ENCODE measurements at regions not wholly inside any gene's neighbourhood (a gene's known extent, or its start where the extent isn't known, plus 50 kb on each side); places are given as distances from the start of the nearest gene placed in this dataset.

DNA sequence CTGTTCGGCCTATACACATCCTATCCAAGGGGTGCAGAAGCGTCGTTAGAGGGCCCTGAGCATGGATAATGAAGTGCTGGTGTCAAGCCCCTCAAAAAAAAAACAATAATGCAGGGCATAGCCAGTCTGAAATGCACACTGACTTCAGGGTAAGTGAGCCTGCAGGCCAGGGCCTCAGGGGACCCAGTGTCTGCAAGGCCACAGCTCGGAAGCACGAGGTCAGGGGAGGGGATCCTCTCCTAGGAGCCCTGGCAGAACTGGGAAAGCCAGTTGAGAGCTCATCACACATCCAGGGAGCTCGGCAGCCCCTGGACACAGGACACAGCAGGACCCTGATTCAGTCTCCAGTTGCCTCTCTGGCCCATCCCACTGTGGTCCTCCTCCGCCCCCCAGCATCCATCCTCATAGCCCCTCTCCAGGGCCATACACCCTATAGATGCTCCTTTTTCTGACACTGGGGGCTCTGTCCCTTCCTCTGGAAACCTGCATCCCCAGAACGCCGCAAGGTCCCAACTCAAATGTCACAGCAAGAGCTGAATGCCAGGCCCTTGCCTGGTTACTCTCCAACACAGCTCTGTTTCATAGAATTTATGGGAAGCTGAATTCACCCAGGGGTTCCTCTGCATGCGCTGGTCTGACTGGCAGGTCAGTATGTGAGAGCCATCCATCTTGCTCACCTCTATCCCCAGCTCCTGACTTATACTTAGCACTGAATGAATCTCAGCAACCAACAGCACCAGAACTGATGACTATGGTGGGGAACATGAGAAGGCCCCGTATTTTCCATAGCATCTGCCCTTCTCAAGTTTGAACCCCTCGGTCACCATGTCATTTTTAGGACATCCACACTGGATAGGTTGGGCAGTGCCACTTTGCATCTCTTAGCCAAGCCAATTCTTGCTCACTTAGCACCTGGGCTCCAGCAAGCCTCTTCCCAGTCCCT, 717.0 kb upstream of the IGFBP3 start:
- no peaks in the 10 kb centered on the region for H3K36me3 ChIP-seq (ENCODE audit: insufficient read depth, low read length)
- H3K9ac ChIP-seq (ENCODE audit: insufficient read length) = no peak overlapping the region
- TF ChIP-seq FOXP2 (optimal IDR thresholded peaks at IDR 0.05; ENCODE audit: control extremely low read depth, extremely low read length, insufficient read depth) (no peak), EZH2 (IDR thresholded peaks at IDR 0.05) (no peak), POLR2AphosphoS5 (IDR thresholded peaks at IDR 0.05; ENCODE audit: borderline replicate concordance, low read depth, low read length) (no peak)
- H3K4me3 ChIP-seq = no peak overlapping the region
- DNase-seq (ENCODE audit: low read depth, low spot score) = no peak
- no peaks in the 10 kb centered on the region for H3K9me3 ChIP-seq (ENCODE audit: low read depth, low read length)
- H3K27ac ChIP-seq = no peak overlapping the region

- H3K9me3 ChIP-seq (ENCODE audit: low read depth, low read length) = no peaks in the 10 kb centered on the region
- no peak overlapping the region for H3K27ac ChIP-seq
- H3K4me3 ChIP-seq = no peak overlapping the region
- H3K9ac ChIP-seq (ENCODE audit: insufficient read length) = no peak overlapping the region
- no peaks in the 10 kb centered on the region for H3K36me3 ChIP-seq (ENCODE audit: insufficient read depth, low read length)
- TF ChIP-seq POLR2AphosphoS5 (IDR thresholded peaks at IDR 0.05; ENCODE audit: borderline replicate concordance, low read depth, low read length) = no peak
- no peak for TF ChIP-seq EZH2 (IDR thresholded peaks at IDR 0.05)
- TF ChIP-seq FOXP2 (optimal IDR thresholded peaks at IDR 0.05; ENCODE audit: control extremely low read depth, extremely low read length, insufficient read depth) = no peak
- DNase-seq (ENCODE audit: low read depth, low spot score) = no peak
Measured at GRCh38 chr7:46636022-46636421, 715.0 kb upstream of the IGFBP3 start.

DNA sequence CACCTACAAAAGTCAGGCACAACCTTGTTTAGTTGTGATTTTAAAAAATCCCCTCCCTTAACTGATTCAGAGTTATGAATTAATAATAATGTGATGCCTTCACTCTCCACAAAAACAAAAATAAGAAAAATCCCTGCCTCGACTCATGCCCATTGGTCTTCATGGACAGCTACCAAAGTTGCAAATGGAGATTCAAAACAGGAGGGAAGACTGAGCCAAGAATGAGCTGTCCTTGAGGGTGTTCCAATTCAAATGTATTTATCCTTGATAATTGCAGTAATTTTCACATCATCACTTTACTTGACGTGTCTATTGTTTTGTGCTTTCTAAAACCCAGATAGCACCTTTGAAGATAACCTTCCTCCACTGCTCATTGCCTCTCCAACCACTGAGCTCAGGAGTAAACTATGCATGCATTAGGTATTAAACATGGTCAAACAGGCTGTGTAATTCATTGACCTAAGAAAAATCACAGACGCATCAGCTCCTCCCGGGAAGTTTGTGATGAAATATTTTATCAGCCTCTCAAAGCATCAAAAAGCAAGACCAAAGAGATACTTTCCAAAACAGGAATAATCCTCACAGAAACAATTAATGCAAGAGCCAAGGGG, 712.7 kb upstream of the IGFBP3 start:
- no peak for DNase-seq (ENCODE audit: low read depth, low spot score)
- no peak overlapping the region for H3K9ac ChIP-seq (ENCODE audit: insufficient read length)
- H3K36me3 ChIP-seq (ENCODE audit: insufficient read depth, low read length) = no peaks in the 10 kb centered on the region
- no peak overlapping the region for H3K27ac ChIP-seq
- H3K9me3 ChIP-seq (ENCODE audit: low read depth, low read length) = no peaks in the 10 kb centered on the region
- H3K4me3 ChIP-seq = no peak overlapping the region
- TF ChIP-seq POLR2AphosphoS5 (IDR thresholded peaks at IDR 0.05; ENCODE audit: borderline replicate concordance, low read depth, low read length) = no peak
- TF ChIP-seq EZH2 (IDR thresholded peaks at IDR 0.05) = no peak
- TF ChIP-seq FOXP2 (optimal IDR thresholded peaks at IDR 0.05; ENCODE audit: control extremely low read depth, extremely low read length, insufficient read depth) = no peak

DNA sequence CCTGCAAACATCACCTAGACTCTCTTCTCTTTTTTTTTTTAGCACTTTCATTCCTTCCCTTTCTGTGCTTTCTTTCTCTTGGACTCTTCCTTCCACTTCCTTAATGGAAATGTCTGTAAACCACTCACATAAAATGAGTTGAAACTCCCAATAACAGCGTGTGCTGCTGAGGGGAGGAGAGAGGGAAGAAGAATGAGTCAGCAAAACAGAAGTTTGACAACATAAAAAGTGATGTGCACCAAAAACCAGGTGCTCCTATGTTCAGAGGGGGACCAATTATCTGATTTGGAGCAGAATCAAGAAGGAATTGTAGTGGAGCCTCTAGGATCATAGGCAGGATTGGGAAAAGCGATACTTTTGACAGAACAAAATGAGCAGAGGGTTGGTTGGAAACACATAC, 712.1 kb upstream of the IGFBP3 start:
- Histone ChIP-seq H3K9me3 (ENCODE audit: low read depth, low read length) (no peaks in the 10 kb centered on the region), H3K9ac (ENCODE audit: insufficient read length) (no peak overlapping the region), H3K4me3 (no peak overlapping the region), H3K27ac (no peak overlapping the region), H3K36me3 (ENCODE audit: insufficient read depth, low read length) (no peaks in the 10 kb centered on the region)
- TF ChIP-seq POLR2AphosphoS5 (IDR thresholded peaks at IDR 0.05; ENCODE audit: borderline replicate concordance, low read depth, low read length) = no peak
- no peak for TF ChIP-seq FOXP2 (optimal IDR thresholded peaks at IDR 0.05; ENCODE audit: control extremely low read depth, extremely low read length, insufficient read depth)
- TF ChIP-seq EZH2 (IDR thresholded peaks at IDR 0.05) = no peak
- no peak for DNase-seq (ENCODE audit: low read depth, low spot score)

DNA sequence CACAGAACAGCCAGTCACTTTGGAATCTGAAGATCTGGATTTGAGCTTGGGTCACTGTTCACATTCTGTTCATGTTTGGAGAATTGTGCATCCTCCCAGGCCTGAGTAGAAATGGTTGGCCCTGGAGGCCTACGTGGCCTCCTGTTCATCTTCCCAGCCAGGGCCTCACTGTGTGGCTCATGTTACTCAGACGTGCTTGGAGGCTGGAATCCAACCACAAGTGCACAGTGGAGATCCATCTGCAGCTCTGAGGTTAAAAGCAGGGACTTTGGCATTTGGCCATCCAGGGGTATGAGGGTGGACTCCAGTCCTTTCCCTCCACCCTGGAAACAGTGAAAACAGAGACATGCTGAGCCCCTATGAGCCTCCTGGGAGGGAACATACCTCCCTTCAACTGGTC, 709.0 kb upstream of the IGFBP3 start:
- Histone ChIP-seq H3K4me3 (no peak overlapping the region), H3K9me3 (ENCODE audit: low read depth, low read length) (no peaks in the 10 kb centered on the region), H3K9ac (ENCODE audit: insufficient read length) (no peak overlapping the region), H3K27ac (no peak overlapping the region), H3K36me3 (ENCODE audit: insufficient read depth, low read length) (no peaks in the 10 kb centered on the region)
- no peak for DNase-seq (ENCODE audit: low read depth, low spot score)
- TF ChIP-seq FOXP2 (optimal IDR thresholded peaks at IDR 0.05; ENCODE audit: control extremely low read depth, extremely low read length, insufficient read depth) (no peak), POLR2AphosphoS5 (IDR thresholded peaks at IDR 0.05; ENCODE audit: borderline replicate concordance, low read depth, low read length) (no peak), EZH2 (IDR thresholded peaks at IDR 0.05) (no peak)

GRCh38 chr7:46628389-46628788, 707.3 kb upstream of the IGFBP3 start:
- DNase-seq (ENCODE audit: low read depth, low spot score) = no peak
- Histone ChIP-seq H3K36me3 (ENCODE audit: insufficient read depth, low read length) (no peaks in the 10 kb centered on the region), H3K9me3 (ENCODE audit: low read depth, low read length) (no peaks in the 10 kb centered on the region), H3K4me3 (no peak overlapping the region), H3K9ac (ENCODE audit: insufficient read length) (no peak overlapping the region), H3K27ac (no peak overlapping the region)
- no peak for TF ChIP-seq EZH2 (IDR thresholded peaks at IDR 0.05)
- no peak for TF ChIP-seq FOXP2 (optimal IDR thresholded peaks at IDR 0.05; ENCODE audit: control extremely low read depth, extremely low read length, insufficient read depth)
- no peak for TF ChIP-seq POLR2AphosphoS5 (IDR thresholded peaks at IDR 0.05; ENCODE audit: borderline replicate concordance, low read depth, low read length)

DNA sequence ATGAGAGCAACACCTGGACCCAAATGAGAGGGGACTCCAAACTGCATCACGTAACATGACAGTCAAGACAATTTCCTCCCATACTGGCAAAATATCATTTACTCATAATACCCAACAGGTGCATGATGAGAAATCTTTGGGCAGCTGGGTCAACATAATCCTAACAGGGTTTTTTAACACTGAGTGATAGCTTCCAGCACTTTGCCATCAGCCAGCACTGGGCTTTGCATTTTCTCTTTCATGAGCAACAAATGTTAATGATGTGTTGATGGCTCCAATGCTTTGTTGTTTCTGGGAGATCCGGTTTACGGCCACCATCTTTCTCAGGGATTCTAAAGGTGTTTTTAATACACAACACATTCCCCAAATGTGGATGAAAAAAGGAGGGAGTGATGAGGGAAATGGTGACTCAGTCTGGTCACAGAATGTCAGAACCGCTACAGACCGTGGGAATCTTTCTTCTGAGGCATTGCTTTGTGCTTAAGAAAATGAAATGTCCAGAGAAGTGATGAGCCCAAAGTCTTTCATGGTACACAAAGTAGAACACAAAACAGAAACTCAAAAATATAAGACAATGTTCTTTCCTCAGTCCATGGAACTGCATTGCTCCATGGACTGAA, 705.7 kb upstream of the IGFBP3 start:
- Histone ChIP-seq H3K9ac (ENCODE audit: insufficient read length) (no peak overlapping the region), H3K4me3 (no peak overlapping the region), H3K9me3 (ENCODE audit: low read depth, low read length) (no peaks in the 10 kb centered on the region), H3K36me3 (ENCODE audit: insufficient read depth, low read length) (no peaks in the 10 kb centered on the region), H3K27ac (no peak overlapping the region)
- TF ChIP-seq POLR2AphosphoS5 (IDR thresholded peaks at IDR 0.05; ENCODE audit: borderline replicate concordance, low read depth, low read length) (no peak), EZH2 (IDR thresholded peaks at IDR 0.05) (no peak), FOXP2 (optimal IDR thresholded peaks at IDR 0.05; ENCODE audit: control extremely low read depth, extremely low read length, insufficient read depth) (no peak)
- DNase-seq (ENCODE audit: low read depth, low spot score) = no peak

DNA sequence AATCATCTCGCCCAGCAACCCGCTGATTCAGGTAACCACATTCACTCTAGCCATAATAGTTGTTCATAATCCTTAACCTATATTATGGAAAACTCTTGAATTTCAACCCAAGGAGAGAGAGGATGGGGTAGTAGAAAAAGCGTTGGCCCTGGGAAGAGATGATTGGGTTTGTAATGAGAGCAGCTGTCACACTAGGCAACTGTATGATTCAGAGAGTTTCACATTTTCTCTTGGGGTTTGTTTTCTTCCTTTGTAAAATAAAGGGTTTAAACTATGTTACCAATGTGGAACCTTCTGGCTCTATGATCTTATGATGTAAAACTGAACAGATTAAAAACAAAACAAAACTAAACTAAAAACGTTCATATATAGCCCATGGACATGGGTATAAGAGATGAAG, 705.2 kb upstream of the IGFBP3 start:
- Histone ChIP-seq H3K27ac (no peak overlapping the region), H3K9me3 (ENCODE audit: low read depth, low read length) (no peaks in the 10 kb centered on the region), H3K4me3 (no peak overlapping the region), H3K36me3 (ENCODE audit: insufficient read depth, low read length) (no peaks in the 10 kb centered on the region), H3K9ac (ENCODE audit: insufficient read length) (no peak overlapping the region)
- no peak for DNase-seq (ENCODE audit: low read depth, low spot score)
- TF ChIP-seq POLR2AphosphoS5 (IDR thresholded peaks at IDR 0.05; ENCODE audit: borderline replicate concordance, low read depth, low read length) = no peak
- TF ChIP-seq EZH2 (IDR thresholded peaks at IDR 0.05) = no peak
- no peak for TF ChIP-seq FOXP2 (optimal IDR thresholded peaks at IDR 0.05; ENCODE audit: control extremely low read depth, extremely low read length, insufficient read depth)

Measured in SK-N-MC (cell line).